HepG2 (cell line): ENCODE measurements at regions not wholly inside any gene's neighbourhood (a gene's known extent, or its start where the extent isn't known, plus 50 kb on each side); places are given as distances from the start of the nearest gene placed in this dataset.

Experiments
- ARHGAP35 ChIP-seq: sonication (generic); formaldehyde crosslinking; IDR thresholded peaks from 2 replicates; pipeline ENCODE4 v1.9.0; 2022; ENCODE audit warnings: mild to moderate bottlenecking, inconsistent platforms, moderate library complexity, missing genetic modification reagents, borderline replicate concordance
- BHLHE40 ChIP-seq: IDR thresholded peaks from 2 replicates; pipeline ENCODE4 v1.6.1; 2011; ENCODE audit warnings: low read length, improper control_type of control experiment
- CBX2 ChIP-seq, 2 experiments: fragments of 200-600 bp in 1 of 2; sonication (generic); formaldehyde crosslinking in 1 of 2; IDR thresholded peaks; 2 replicates each; pipeline versions ENCODE4 v1.7.0 to v1.8.1; 2018 to 2022; ENCODE audit warnings: low read depth in 2 of 2, low read length in 1 of 2, mild to moderate bottlenecking in 1 of 2, missing genetic modification reagents in 1 of 2
- CERS6 ChIP-seq: sonication (generic); formaldehyde crosslinking; IDR thresholded peaks from 2 replicates; pipeline ENCODE4 v1.5.0; 2020; ENCODE audit warnings: missing genetic modification reagents
- CREB1 ChIP-seq, 2 experiments: fragments of 450-650 bp in 1 of 2; IDR thresholded peaks; 2 replicates each; pipeline ENCODE4 v1.6.1; 2016 to 2017; ENCODE audit warnings: control low read depth in 1 of 2, mild to moderate bottlenecking in 1 of 2, missing compliant biosample characterization in 1 of 2, missing genetic modification characterization in 1 of 2
- DMAP1 ChIP-seq: IDR thresholded peaks from 2 replicates; pipeline ENCODE4 v1.6.1; 2016
- E2F2 ChIP-seq: sonication (generic); formaldehyde crosslinking; IDR thresholded peaks from 2 replicates; pipeline ENCODE4 v1.4.0; 2020; ENCODE audit warnings: missing genetic modification reagents, borderline replicate concordance
- FOSL1 ChIP-seq: sonication (generic); formaldehyde crosslinking; IDR thresholded peaks from 2 replicates; pipeline ENCODE4 v1.9.0; 2021; ENCODE audit warnings: missing genetic modification reagents, borderline replicate concordance
- FOSL2 ChIP-seq: sonication (generic); formaldehyde crosslinking; IDR thresholded peaks from 2 replicates; pipeline ENCODE4 v1.4.0; 2020; ENCODE audit warnings: missing genetic modification reagents
- FOXJ3 ChIP-seq: sonication (generic); formaldehyde crosslinking; IDR thresholded peaks from 2 replicates; pipeline ENCODE4 v1.4.0; 2020; ENCODE audit warnings: missing genetic modification reagents, mild to moderate bottlenecking, borderline replicate concordance
- IRF1 ChIP-seq: sonication (generic); formaldehyde crosslinking; IDR thresholded peaks from 2 replicates; pipeline ENCODE4 v1.4.0; 2020; ENCODE audit warnings: low read depth, mild to moderate bottlenecking, missing genetic modification reagents
- JUNB ChIP-seq: sonication (generic); formaldehyde crosslinking; IDR thresholded peaks from 2 replicates; pipeline ENCODE4 v1.8.0; 2022; ENCODE audit warnings: missing genetic modification reagents, mild to moderate bottlenecking, borderline replicate concordance
- KAT8 ChIP-seq: IDR thresholded peaks from 2 replicates; pipeline ENCODE4 v1.6.1; 2016; ENCODE audit warnings: missing genetic modification reagents, missing compliant biosample characterization
- KDM2A ChIP-seq: sonication (generic); formaldehyde crosslinking; IDR thresholded peaks from 2 replicates; pipeline ENCODE4 v1.4.0; 2020; ENCODE audit warnings: low read depth, missing genetic modification reagents, borderline replicate concordance
- LBX2 ChIP-seq: sonication (generic); formaldehyde crosslinking; IDR thresholded peaks from 2 replicates; pipeline ENCODE4 v1.5.0; 2020; ENCODE audit warnings: missing genetic modification reagents, mild to moderate bottlenecking, borderline replicate concordance
- PHF8 ChIP-seq: sonication (generic); formaldehyde crosslinking; IDR thresholded peaks from 2 replicates; pipeline ENCODE4 v1.5.0; 2020; ENCODE audit warnings: missing genetic modification reagents
- POLR2A ChIP-seq, 2 experiments: IDR thresholded peaks; 2 replicates each; pipeline ENCODE4 v1.6.1; 2011; ENCODE audit warnings: low read depth in 2 of 2, low read length in 2 of 2, mild to moderate bottlenecking in 1 of 2, moderate library complexity in 1 of 2; ENCODE audit not compliant: insufficient read depth in 1 of 2
- SMYD3 ChIP-seq: sonication (generic); formaldehyde crosslinking; IDR thresholded peaks from 2 replicates; pipeline ENCODE4 v1.8.1; 2023; ENCODE audit warnings: mild to moderate bottlenecking, missing genetic modification reagents
- TMF1 ChIP-seq: sonication (generic); formaldehyde crosslinking; IDR thresholded peaks from 2 replicates; pipeline ENCODE4 v1.8.1; 2022; ENCODE audit warnings: low read depth, missing genetic modification reagents
- U2AF2 ChIP-seq: fragments of 200-400 bp; formaldehyde crosslinking; IDR thresholded peaks from 2 replicates; pipeline ENCODE4 v1.6.1; 2017; ENCODE audit warnings: low read depth, mild to moderate bottlenecking, low read length
- ZNF280B ChIP-seq: sonication (generic); formaldehyde crosslinking; IDR thresholded peaks from 2 replicates; pipeline ENCODE4 v1.5.0; 2020; ENCODE audit warnings: missing genetic modification reagents, mild to moderate bottlenecking, borderline replicate concordance
- ZNF383 ChIP-seq: sonication (generic); formaldehyde crosslinking; IDR thresholded peaks from 2 replicates; pipeline ENCODE4 v1.4.0; 2020; ENCODE audit warnings: missing genetic modification reagents, mild to moderate bottlenecking, borderline replicate concordance
- ZNF562 ChIP-seq: sonication (generic); formaldehyde crosslinking; IDR thresholded peaks from 2 replicates; pipeline ENCODE4 v1.8.0; 2022; ENCODE audit warnings: missing genetic modification reagents, borderline replicate concordance
- ZNF782 ChIP-seq: sonication (generic); formaldehyde crosslinking; IDR thresholded peaks from 2 replicates; pipeline ENCODE4 v1.4.0; 2020; ENCODE audit warnings: missing genetic modification reagents, mild to moderate bottlenecking, borderline replicate concordance

- TF ChIP-seq ZNF562 (CRISPR knock-in tag) (no peak), POLR2A (IDR thresholded peaks at IDR 0.05; ENCODE audit: insufficient read depth in 1 of 2, low read depth in 2 of 2, low read length in 2 of 2) (no peak), ZNF782 (no peak), FOSL1 (CRISPR knock-in tag) (peak; percentile 96), LBX2 (CRISPR knock-in tag) (no peak), BHLHE40 (no peak), ARHGAP35 (no peak), E2F2 (CRISPR knock-in tag) (no peak), ZNF280B (no peak), JUNB (CRISPR knock-in tag) (peak; percentile 93; the same call in 1 of the 2 replicates), KDM2A (CRISPR knock-in tag) (no peak), DMAP1 (CRISPR knock-in tag) (0 out of 2 replicates have a peak, but pooled peaks have one; percentile 23), KAT8 (CRISPR knock-in tag) (peak; percentile 63), CREB1 (IDR thresholded peaks at IDR 0.05) (0 out of 2 replicates have a peak, but pooled peaks have one; percentile 16), CREB1 (CRISPR knock-in tag; IDR thresholded peaks at IDR 0.05) (peak; percentile 45; the same call in 1 of the 2 replicates), TMF1 (no peak), SMYD3 (CRISPR knock-in tag) (no peak), FOSL2 (CRISPR knock-in tag) (peak; percentile 99), IRF1 (no peak), FOXJ3 (CRISPR knock-in tag) (peak; percentile 44; the same call in 1 of the 2 replicates), PHF8 (CRISPR knock-in tag) (no peak), ZNF383 (CRISPR knock-in tag) (no peak), CBX2 (IDR thresholded peaks at IDR 0.05; ENCODE audit: low read depth, low read length) (no peak), CBX2 (CRISPR knock-in tag; IDR thresholded peaks at IDR 0.05; ENCODE audit: low read depth) (no peak), CERS6 (no peak), U2AF2 (no peak)
These were observed 83.8 kb upstream of the ELOVL5 start (continued) for GRCh38 chr6:53432318-53433161.
